ENCODE measurements at regions not wholly inside any gene's neighbourhood (a gene's known extent, or its start where the extent isn't known, plus 50 kb on each side); places are given as distances from the start of the nearest gene placed in this dataset.

GRCh38 chr9:135020481-135021392 lies 66.7 kb upstream of the OLFM1 start:
- TF ChIP-seq, protein P1, sequence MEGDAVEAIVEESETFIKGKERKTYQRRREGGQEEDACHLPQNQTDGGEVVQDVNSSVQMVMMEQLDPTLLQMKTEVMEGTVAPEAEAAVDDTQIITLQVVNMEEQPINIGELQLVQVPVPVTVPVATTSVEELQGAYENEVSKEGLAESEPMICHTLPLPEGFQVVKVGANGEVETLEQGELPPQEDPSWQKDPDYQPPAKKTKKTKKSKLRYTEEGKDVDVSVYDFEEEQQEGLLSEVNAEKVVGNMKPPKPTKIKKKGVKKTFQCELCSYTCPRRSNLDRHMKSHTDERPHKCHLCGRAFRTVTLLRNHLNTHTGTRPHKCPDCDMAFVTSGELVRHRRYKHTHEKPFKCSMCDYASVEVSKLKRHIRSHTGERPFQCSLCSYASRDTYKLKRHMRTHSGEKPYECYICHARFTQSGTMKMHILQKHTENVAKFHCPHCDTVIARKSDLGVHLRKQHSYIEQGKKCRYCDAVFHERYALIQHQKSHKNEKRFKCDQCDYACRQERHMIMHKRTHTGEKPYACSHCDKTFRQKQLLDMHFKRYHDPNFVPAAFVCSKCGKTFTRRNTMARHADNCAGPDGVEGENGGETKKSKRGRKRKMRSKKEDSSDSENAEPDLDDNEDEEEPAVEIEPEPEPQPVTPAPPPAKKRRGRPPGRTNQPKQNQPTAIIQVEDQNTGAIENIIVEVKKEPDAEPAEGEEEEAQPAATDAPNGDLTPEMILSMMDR (IDR thresholded peaks at IDR 0.05), result no peak
- TF ChIP-seq POLR2A (IDR thresholded peaks at IDR 0.05) (no peak), EP300 (IDR thresholded peaks at IDR 0.05) (no peak), POLR2AphosphoS5 (IDR thresholded peaks at IDR 0.05) (no peak)
